Smooth muscle cell (in vitro differentiated cells): ENCODE measurements at regions not wholly inside any gene's neighbourhood (a gene's known extent, or its start where the extent isn't known, plus 50 kb on each side); places are given as distances from the start of the nearest gene placed in this dataset.

Experiments used
- DNase-seq: peaks from one replicate; lab custom pipeline; 2025; ENCODE audit not compliant: unreplicated experiment; lab: John Stamatoyannopoulos, UW
- H2AFZ ChIP-seq: fragments of 200-600 bp; sonication (generic); 2 replicates; pipeline ENCODE4 v1.6.0; 2016; ENCODE audit warnings: antibody characterized with exemption, low read depth, mild to moderate bottlenecking
- H3F3A ChIP-seq: fragments of 200-600 bp; sonication (generic); 2 replicates; pipeline ENCODE4 v1.6.0; 2017; ENCODE audit warnings: antibody characterized with exemption, low read depth
- H3K27ac ChIP-seq: fragments of 200-600 bp; sonication (generic); 2 replicates; pipeline ENCODE4 v1.5.1; 2016; ENCODE audit warnings: low read depth, mild to moderate bottlenecking
- H3K27me3 ChIP-seq: fragments of 200-600 bp; sonication (generic); 2 replicates; pipeline ENCODE4 v1.6.1; 2016; ENCODE audit warnings: low read depth, mild to moderate bottlenecking
- H3K36me3 ChIP-seq: fragments of 200-600 bp; sonication (generic); 2 replicates; pipeline ENCODE4 v1.5.1; 2016; ENCODE audit warnings: low read depth
- H3K4me1 ChIP-seq: fragments of 200-600 bp; sonication (generic); 2 replicates; pipeline ENCODE4 v1.5.1; 2016; ENCODE audit warnings: low read depth
- H3K4me2 ChIP-seq: fragments of 200-600 bp; sonication (generic); 2 replicates; pipeline ENCODE4 v1.6.0; 2016; ENCODE audit warnings: mild to moderate bottlenecking
- H3K4me3 ChIP-seq: fragments of 200-600 bp; sonication (generic); 2 replicates; pipeline ENCODE4 v1.5.1; 2016; ENCODE audit warnings: mild to moderate bottlenecking
- H3K79me2 ChIP-seq: fragments of 200-600 bp; sonication (generic); 2 replicates; pipeline ENCODE4 v1.6.0; 2016; ENCODE audit warnings: low read depth, mild to moderate bottlenecking
- H3K9ac ChIP-seq: fragments of 200-600 bp; sonication (generic); 2 replicates; pipeline ENCODE4 v1.6.0; 2016; ENCODE audit warnings: low read depth
- H3K9me3 ChIP-seq: fragments of 200-600 bp; sonication (generic); replicated peaks from 2 replicates; pipeline ENCODE4 v1.5.1; 2016; ENCODE audit warnings: low read depth
- H4K20me1 ChIP-seq: fragments of 200-600 bp; sonication (generic); 2 replicates; pipeline ENCODE4 v1.6.0; 2016; ENCODE audit warnings: low read depth
- CTCF ChIP-seq: fragments of 200-600 bp; sonication (generic); IDR thresholded peaks from 2 replicates; pipeline ENCODE4 v1.5.1; 2017; ENCODE audit warnings: borderline replicate concordance, mild to moderate bottlenecking, antibody characterized with exemption; ENCODE audit not compliant: insufficient read depth, poor library complexity, severe bottlenecking
- WGBS: methylation state at CpG from one replicate; pipeline ENCODE4 v1.1.7; 2016; ENCODE audit warnings: low lambda C conversion rate; 5-methylcytosine and 5-hydroxymethylcytosine counted together

- Histone ChIP-seq H3K27ac (no peak overlapping the region), H3K36me3 (no peaks in the 10 kb centered on the region), H3K79me2 (no peaks in the 10 kb centered on the region), H3K27me3 (no peaks in the 10 kb centered on the region), H3K9me3 (no peaks in the 10 kb centered on the region), H3K9ac (no peak overlapping the region), H4K20me1 (no peaks in the 10 kb centered on the region), H3K4me2 (no peak overlapping the region), H3K4me3 (no peak overlapping the region), H3F3A (no peaks in the 10 kb centered on the region), H2AFZ (no peak overlapping the region), H3K4me1 (no peaks in the 10 kb centered on the region)
- 58% methylated on average over 2 of the region's 2 CpGs for WGBS
- TF ChIP-seq CTCF = no peak
- DNase-seq = no peak
These were observed 1440.2 kb downstream of the ADGRL3 start for GRCh38 chr4:62640296-62640695.

- Histone ChIP-seq H3K4me3 (no peak overlapping the region), H3K9ac (no peak overlapping the region)
These were observed 1427.5 kb downstream of the ADGRL3 start for GRCh38 chr4:62627671-62628070.

GRCh38 chr4:62627141-62627540 lies 1427.0 kb downstream of the ADGRL3 start:
- Histone ChIP-seq H3K9me3 (no peaks in the 10 kb centered on the region), H4K20me1 (no peaks in the 10 kb centered on the region), H3K79me2 (no peaks in the 10 kb centered on the region), H3K4me1 (no peaks in the 10 kb centered on the region), H3K27me3 (no peaks in the 10 kb centered on the region), H3F3A (no peaks in the 10 kb centered on the region), H3K4me2 (no peak overlapping the region), H3K27ac (no peak overlapping the region), H3K4me3 (no peak overlapping the region), H3K36me3 (no peaks in the 10 kb centered on the region), H3K9ac (no peak overlapping the region), H2AFZ (no peak overlapping the region)
- no peak for TF ChIP-seq CTCF
- no peak for DNase-seq
- WGBS = 90% methylated on average over 3 of the region's 3 CpGs

More at GRCh38 chr4:62627671-62628070, 1427.5 kb downstream of the ADGRL3 start:
- Histone ChIP-seq H3K4me1 (no peaks in the 10 kb centered on the region), H2AFZ (no peak overlapping the region), H3K79me2 (no peaks in the 10 kb centered on the region), H3K27ac (no peak overlapping the region), H3F3A (no peaks in the 10 kb centered on the region), H3K4me2 (no peak overlapping the region), H4K20me1 (no peaks in the 10 kb centered on the region), H3K27me3 (no peaks in the 10 kb centered on the region), H3K36me3 (no peaks in the 10 kb centered on the region), H3K9me3 (no peaks in the 10 kb centered on the region)
- 87% methylated on average over 2 of the region's 2 CpGs for WGBS
- TF ChIP-seq CTCF = no peak
- no peak for DNase-seq

- TF ChIP-seq CTCF = no peak
- H3K4me3 ChIP-seq = no peak overlapping the region
- no peaks in the 10 kb centered on the region for H3K36me3 ChIP-seq
- no peak for DNase-seq
- H3F3A ChIP-seq = no peaks in the 10 kb centered on the region
- H2AFZ ChIP-seq = no peak overlapping the region
- H4K20me1 ChIP-seq = no peaks in the 10 kb centered on the region
- no peaks in the 10 kb centered on the region for H3K79me2 ChIP-seq
- no peak overlapping the region for H3K9ac ChIP-seq
- H3K9me3 ChIP-seq = no peaks in the 10 kb centered on the region
- H3K27ac ChIP-seq = no peak overlapping the region
- no peaks in the 10 kb centered on the region for H3K4me1 ChIP-seq
- no peaks in the 10 kb centered on the region for H3K27me3 ChIP-seq
- no peak overlapping the region for H3K4me2 ChIP-seq
These were observed 1422.0 kb downstream of the ADGRL3 start for GRCh38 chr4:62622089-62622488.
